ENCODE measurements at regions not wholly inside any gene's neighbourhood (a gene's known extent, or its start where the extent isn't known, plus 50 kb on each side); places are given as distances from the start of the nearest gene placed in this dataset.

DNA sequence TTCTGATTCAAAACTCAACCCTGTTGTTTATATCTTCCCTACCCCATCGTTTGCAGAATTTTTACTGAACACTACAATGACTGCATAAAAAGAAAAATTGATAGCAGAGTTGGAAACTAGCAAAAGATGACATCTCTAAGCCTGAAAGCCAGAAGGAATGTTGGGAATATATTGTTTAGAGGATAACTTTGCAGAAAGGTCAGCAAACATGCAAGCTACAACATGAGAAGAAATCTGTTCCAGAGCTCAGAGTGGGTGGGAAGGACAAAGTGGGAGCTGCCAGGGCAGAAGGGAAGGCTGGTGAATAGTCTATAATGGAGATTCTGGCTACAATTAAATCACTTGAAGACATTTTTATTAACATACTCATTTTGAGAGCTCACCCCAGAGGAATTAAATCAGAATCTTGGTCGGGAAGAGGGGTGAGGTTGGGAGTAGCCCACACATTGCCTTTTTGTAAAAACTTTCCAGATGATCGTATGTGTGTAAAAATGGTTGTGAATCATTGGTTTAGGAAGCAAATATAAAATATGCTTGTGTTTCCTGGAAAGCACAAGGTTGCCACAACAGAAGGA is 574.8 kb downstream of the FLRT2 start:
- no peak for DNase-seq
- H3K36me3 ChIP-seq = no peaks in the 10 kb centered on the region
- FAIRE-seq = no peak
- WGBS, 2 donors = 61 to 76% methylated on average over 3 of the region's 3 CpGs
- no peak overlapping the region for H3K27ac ChIP-seq
- H3K4me3 ChIP-seq = no peak overlapping the region
- no peaks in the 10 kb centered on the region for H3K4me1 ChIP-seq
- ATAC-seq = no peak
- TF ChIP-seq, protein P1, sequence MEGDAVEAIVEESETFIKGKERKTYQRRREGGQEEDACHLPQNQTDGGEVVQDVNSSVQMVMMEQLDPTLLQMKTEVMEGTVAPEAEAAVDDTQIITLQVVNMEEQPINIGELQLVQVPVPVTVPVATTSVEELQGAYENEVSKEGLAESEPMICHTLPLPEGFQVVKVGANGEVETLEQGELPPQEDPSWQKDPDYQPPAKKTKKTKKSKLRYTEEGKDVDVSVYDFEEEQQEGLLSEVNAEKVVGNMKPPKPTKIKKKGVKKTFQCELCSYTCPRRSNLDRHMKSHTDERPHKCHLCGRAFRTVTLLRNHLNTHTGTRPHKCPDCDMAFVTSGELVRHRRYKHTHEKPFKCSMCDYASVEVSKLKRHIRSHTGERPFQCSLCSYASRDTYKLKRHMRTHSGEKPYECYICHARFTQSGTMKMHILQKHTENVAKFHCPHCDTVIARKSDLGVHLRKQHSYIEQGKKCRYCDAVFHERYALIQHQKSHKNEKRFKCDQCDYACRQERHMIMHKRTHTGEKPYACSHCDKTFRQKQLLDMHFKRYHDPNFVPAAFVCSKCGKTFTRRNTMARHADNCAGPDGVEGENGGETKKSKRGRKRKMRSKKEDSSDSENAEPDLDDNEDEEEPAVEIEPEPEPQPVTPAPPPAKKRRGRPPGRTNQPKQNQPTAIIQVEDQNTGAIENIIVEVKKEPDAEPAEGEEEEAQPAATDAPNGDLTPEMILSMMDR (IDR thresholded peaks at IDR 0.05) = no peak
- no peaks in the 10 kb centered on the region for H3K9me3 ChIP-seq
- H3K27me3 ChIP-seq = no peaks in the 10 kb centered on the region
- intact Hi-C loops (cut with DNase I) = no loop called here

DNA sequence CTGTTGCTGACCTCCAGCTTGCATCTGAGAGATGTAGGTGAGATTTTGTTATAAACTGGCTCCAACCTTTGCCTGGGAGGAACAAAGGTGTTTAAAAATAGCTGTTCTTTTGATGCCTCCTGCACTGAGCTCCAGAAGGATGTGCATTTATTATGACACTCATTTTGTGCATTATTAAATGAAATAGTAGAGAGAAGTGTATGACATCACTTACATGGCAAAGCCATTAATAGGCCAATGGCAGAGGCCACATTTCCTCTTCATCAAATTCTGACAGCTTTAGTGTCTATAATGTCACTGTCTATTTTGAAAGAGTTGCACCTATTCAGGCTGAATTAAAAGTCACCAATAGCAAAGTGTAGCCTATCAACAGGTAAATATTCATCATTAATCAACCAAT is 564.6 kb downstream of the FLRT2 start:
- no peak overlapping the region for H3K27ac ChIP-seq
- no peak for FAIRE-seq
- no peaks in the 10 kb centered on the region for H3K9me3 ChIP-seq
- no peak overlapping the region for H3K4me3 ChIP-seq
- no peak for DNase-seq
- TF ChIP-seq, protein P1 (IDR thresholded peaks at IDR 0.05) = no peak
- no peaks in the 10 kb centered on the region for H3K36me3 ChIP-seq
- H3K27me3 ChIP-seq = no peaks in the 10 kb centered on the region
- intact Hi-C loops (cut with DNase I) = no loop called here
- H3K4me1 ChIP-seq = no peaks in the 10 kb centered on the region
- ATAC-seq = no peak

DNA sequence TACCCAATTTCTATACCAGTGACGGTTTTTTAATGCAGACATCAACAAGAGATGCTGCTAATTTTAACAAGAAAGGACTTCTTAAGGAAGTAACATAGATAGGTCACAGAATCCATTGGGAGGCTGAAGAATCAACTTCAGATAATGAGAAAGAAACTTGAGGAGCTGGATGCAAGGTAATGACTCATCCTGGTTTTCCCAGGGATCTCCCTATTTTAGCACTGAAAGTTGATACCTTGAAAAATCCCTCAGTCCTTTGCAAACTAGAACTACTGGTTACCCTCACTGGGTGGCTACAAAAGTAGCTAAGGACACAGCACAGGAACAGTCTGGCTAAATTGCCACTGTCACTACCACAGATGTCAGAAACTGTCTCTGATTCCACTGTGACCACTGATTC is 561.9 kb downstream of the FLRT2 start:
- no peak for ATAC-seq
- WGBS, 2 donors = 81 to 88% methylated on average over 1 of the region's 1 CpG
- TF ChIP-seq, protein P1 (IDR thresholded peaks at IDR 0.05) = no peak
- Histone ChIP-seq H3K4me1 (no peaks in the 10 kb centered on the region), H3K4me3 (no peak overlapping the region), H3K27me3 (no peaks in the 10 kb centered on the region), H3K27ac (no peak overlapping the region), H3K9me3 (no peaks in the 10 kb centered on the region), H3K36me3 (no peaks in the 10 kb centered on the region)
- intact Hi-C loops (cut with DNase I) = no loop called here
- FAIRE-seq = no peak
- no peak for DNase-seq

DNA sequence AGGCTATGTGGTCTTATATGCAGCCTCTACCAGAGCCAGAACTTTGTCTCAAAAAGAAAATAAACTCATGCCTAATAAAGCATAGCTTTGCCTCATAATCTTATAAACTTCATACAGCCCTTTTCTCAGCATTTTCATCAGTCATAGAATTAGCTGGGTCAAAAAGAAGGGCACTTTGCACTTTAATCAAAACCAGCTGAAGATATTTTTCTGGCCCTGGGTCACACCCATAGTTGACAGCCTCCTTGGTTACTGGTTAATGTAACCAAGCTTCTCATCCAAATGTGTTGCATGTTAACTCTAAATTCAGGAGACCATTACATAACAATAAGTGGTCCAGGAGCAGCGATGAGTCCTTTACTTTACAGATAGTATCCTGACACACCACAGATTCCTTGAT is 558.2 kb downstream of the FLRT2 start:
- Histone ChIP-seq H3K36me3 (no peaks in the 10 kb centered on the region), H3K4me1 (no peaks in the 10 kb centered on the region), H3K4me3 (no peak overlapping the region), H3K9me3 (no peaks in the 10 kb centered on the region), H3K27ac (no peak overlapping the region), H3K27me3 (no peaks in the 10 kb centered on the region)
- ATAC-seq (no peak), DNase-seq (no peak), FAIRE-seq (no peak)
- intact Hi-C loops (cut with DNase I) = no loop called here
- TF ChIP-seq, protein P1 (IDR thresholded peaks at IDR 0.05) = no peak
- 89% methylated on average over 1 of the region's 1 CpG for WGBS, 2 donors

DNA sequence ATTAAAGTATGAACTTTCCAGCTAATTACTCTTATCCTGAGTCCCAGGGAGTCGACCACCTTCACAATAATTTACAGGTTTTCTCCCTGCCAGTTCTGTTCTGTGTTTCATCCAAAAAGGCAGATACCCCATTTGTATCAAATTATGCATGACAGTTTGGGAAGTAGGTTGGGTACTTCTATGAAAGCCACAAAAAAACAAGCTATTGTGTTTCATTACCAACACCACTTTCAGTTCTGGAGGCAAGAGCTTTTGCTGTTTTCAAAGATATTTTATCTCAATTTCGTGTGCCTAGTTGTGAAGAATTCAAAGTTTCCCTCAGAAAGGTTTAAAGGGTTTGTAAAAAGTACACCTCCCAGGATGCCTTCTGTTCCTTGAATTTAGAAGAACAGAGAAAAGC is 557.4 kb downstream of the FLRT2 start:
- Histone ChIP-seq H3K27me3 (no peaks in the 10 kb centered on the region), H3K27ac (no peak overlapping the region), H3K4me1 (no peaks in the 10 kb centered on the region), H3K9me3 (no peaks in the 10 kb centered on the region), H3K36me3 (no peaks in the 10 kb centered on the region), H3K4me3 (no peak overlapping the region)
- 27 to 32% methylated on average over 2 of the region's 2 CpGs for WGBS, 2 donors
- ATAC-seq (no peak), DNase-seq (no peak), FAIRE-seq (no peak)
- intact Hi-C loops (cut with DNase I) = no loop called here
- TF ChIP-seq, protein P1 (IDR thresholded peaks at IDR 0.05) = no peak
